ENCODE measurements at regions not wholly inside any gene's neighbourhood (a gene's known extent, or its start where the extent isn't known, plus 50 kb on each side); places are given as distances from the start of the nearest gene placed in this dataset.

DNA sequence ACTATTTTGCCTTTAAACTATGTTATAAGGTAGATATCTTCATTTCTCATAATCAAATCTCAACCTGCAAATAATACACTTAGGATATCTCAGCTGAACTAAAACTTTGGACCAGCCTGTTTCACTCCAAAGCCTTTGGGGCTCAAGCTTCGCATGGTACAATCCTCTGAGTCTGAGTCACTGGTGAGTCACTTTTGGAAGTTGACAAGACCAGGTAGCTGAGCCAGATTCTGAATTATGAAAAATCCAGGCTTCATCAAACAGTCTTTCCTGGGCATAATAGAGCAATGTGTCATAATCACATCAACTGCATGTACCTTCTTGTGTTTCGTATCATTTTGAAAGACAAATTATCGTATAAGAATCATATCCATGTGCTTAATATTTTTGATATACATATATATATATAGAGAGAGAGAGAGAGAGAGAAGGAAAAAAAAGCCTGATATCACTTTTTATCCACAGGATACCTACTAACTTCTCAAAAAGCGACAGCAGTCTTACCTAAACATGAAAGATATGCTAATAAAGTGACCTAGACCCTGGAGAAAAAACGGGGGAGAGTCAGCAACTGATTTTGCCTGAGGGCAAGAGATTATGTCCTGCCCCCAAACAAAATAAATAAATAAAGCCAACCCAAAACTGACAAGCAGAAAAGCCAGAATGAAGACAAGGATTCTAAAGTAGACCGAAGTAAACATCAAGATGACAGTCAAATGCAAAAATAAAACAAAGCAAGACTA is 263.9 kb upstream of the TGFBR2 start:
- TF ChIP-seq, protein P1, sequence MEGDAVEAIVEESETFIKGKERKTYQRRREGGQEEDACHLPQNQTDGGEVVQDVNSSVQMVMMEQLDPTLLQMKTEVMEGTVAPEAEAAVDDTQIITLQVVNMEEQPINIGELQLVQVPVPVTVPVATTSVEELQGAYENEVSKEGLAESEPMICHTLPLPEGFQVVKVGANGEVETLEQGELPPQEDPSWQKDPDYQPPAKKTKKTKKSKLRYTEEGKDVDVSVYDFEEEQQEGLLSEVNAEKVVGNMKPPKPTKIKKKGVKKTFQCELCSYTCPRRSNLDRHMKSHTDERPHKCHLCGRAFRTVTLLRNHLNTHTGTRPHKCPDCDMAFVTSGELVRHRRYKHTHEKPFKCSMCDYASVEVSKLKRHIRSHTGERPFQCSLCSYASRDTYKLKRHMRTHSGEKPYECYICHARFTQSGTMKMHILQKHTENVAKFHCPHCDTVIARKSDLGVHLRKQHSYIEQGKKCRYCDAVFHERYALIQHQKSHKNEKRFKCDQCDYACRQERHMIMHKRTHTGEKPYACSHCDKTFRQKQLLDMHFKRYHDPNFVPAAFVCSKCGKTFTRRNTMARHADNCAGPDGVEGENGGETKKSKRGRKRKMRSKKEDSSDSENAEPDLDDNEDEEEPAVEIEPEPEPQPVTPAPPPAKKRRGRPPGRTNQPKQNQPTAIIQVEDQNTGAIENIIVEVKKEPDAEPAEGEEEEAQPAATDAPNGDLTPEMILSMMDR (IDR thresholded peaks at IDR 0.05), result no peak
- TF ChIP-seq EP300 (IDR thresholded peaks at IDR 0.05), result no peak
- TF ChIP-seq POLR2AphosphoS5 (IDR thresholded peaks at IDR 0.05), result peak; percentile 54 to 74 (median 69)
- no peak for TF ChIP-seq POLR2A (IDR thresholded peaks at IDR 0.05)

Measured in sigmoid colon (tissue), 4 donors.